PC-3 (cell line): ENCODE measurements at regions not wholly inside any gene's neighbourhood (a gene's known extent, or its start where the extent isn't known, plus 50 kb on each side); places are given as distances from the start of the nearest gene placed in this dataset.

Source experiments
- ATAC-seq: fragments of 200-7000 bp; cut with Tn5 transposase; 2 replicates; pipeline ENCODE4 v1.9.1; 2020; ENCODE audit warnings: mild to moderate bottlenecking, moderate library complexity
- BruUV-seq: library from RNA; stranded (reverse); fragments of 400-500 nt; replicated peaks from 2 replicates; lab custom pipeline; 2021; lab: Mats Ljungman, UMichigan
- CTCF ChIA-PET: fragments of 300-600 bp; sonication (Branson Sonifier 250); formaldehyde crosslinking; loops from one replicate; lab custom pipeline; 2022; ENCODE audit warnings: antibody characterized with exemption; lab: Charles Lee
- POLR2A ChIA-PET: fragments of 300-600 bp; sonication (Branson Sonifier 250); formaldehyde crosslinking; loops from one replicate; lab custom pipeline; 2022; ENCODE audit warnings: antibody characterized with exemption; ENCODE audit not compliant: unreplicated experiment; lab: Charles Lee
- DNase-seq: peaks from one replicate; pipeline ENCODE4 v3.0.0-alpha.2; 2015
- H2AFZ ChIP-seq: fragments of 300-600 bp; sonication (generic); 2 replicates; pipeline ENCODE4 v1.6.0; 2016; ENCODE audit warnings: antibody characterized with exemption, low read length
- H3F3A ChIP-seq: fragments of 300-600 bp; sonication (generic); one replicate; pipeline ENCODE4 v1.6.0; 2017; ENCODE audit warnings: antibody characterized with exemption, low read length, control low read depth, mild to moderate bottlenecking; ENCODE audit not compliant: unreplicated experiment
- H3K27ac ChIP-seq: fragments of 300-600 bp; sonication (generic); 2 replicates; pipeline ENCODE4 v1.5.1; 2016; ENCODE audit warnings: mild to moderate bottlenecking, low read length
- H3K27me3 ChIP-seq: fragments of 300-600 bp; sonication (generic); 2 replicates; pipeline ENCODE4 v1.6.1; 2016; ENCODE audit warnings: low read length, mixed read lengths
- H3K36me3 ChIP-seq: fragments of 300-600 bp; sonication (generic); 2 replicates; pipeline ENCODE4 v1.6.1; 2016; ENCODE audit warnings: low read depth, mixed run types, low read length, mixed read lengths
- H3K4me1 ChIP-seq: fragments of 300-600 bp; sonication (generic); 2 replicates; pipeline ENCODE4 v1.5.1; 2016; ENCODE audit warnings: low read length; ENCODE audit not compliant: insufficient read depth
- H3K4me2 ChIP-seq: fragments of 300-600 bp; sonication (generic); 2 replicates; pipeline ENCODE4 v1.6.0; 2016; ENCODE audit warnings: low read length
- H3K4me3 ChIP-seq: fragments of 300-600 bp; sonication (generic); 2 replicates; pipeline ENCODE4 v1.5.1; 2016; ENCODE audit warnings: mild to moderate bottlenecking, low read length, mixed read lengths
- H3K79me2 ChIP-seq: fragments of 300-600 bp; sonication (generic); 2 replicates; pipeline ENCODE4 v1.6.1; 2017; ENCODE audit warnings: low read length, mixed read lengths
- H3K9ac ChIP-seq: fragments of 300-600 bp; sonication (generic); 2 replicates; pipeline ENCODE4 v1.6.0; 2016; ENCODE audit warnings: mild to moderate bottlenecking, low read length
- H3K9me2 ChIP-seq: fragments of 300-600 bp; sonication (generic); replicated peaks from 2 replicates; pipeline ENCODE4 v1.6.1; 2016; ENCODE audit warnings: mixed run types, low read length, mixed read lengths
- H3K9me3 ChIP-seq: fragments of 300-600 bp; sonication (generic); 2 replicates; pipeline ENCODE4 v1.6.1; 2016; ENCODE audit warnings: low read length, mixed read lengths
- H4K20me1 ChIP-seq: fragments of 300-600 bp; sonication (generic); 2 replicates; pipeline ENCODE4 v1.6.1; 2016; ENCODE audit warnings: low read length, mixed read lengths
- EZH2 ChIP-seq: fragments of 300-600 bp; sonication (generic); IDR thresholded peaks from one replicate; pipeline ENCODE4 v1.6.1; 2017; ENCODE audit warnings: antibody characterized with exemption, mild to moderate bottlenecking, low read length; ENCODE audit not compliant: unreplicated experiment
- EZH2phosphoT487 ChIP-seq: fragments of 300-600 bp; sonication (generic); IDR thresholded peaks from 2 replicates; pipeline ENCODE4 v1.6.1; 2018; ENCODE audit warnings: mild to moderate bottlenecking, antibody characterized with exemption, low read length, borderline replicate concordance
- intact Hi-C: fragments of 100-400 bp; cut with micrococcal nuclease; formaldehyde crosslinking; loops from 2 replicates; pipeline ENCODE4 v1.9.0; 2023
- TF ChIP-seq, protein P1 (sequence below): fragments of 300-600 bp; sonication (generic); conservative IDR thresholded peaks from 2 replicates; pipeline ENCODE4 v1.5.1; 2017; ENCODE audit warnings: antibody characterized with exemption, low read depth, mild to moderate bottlenecking, low read length

DNA sequence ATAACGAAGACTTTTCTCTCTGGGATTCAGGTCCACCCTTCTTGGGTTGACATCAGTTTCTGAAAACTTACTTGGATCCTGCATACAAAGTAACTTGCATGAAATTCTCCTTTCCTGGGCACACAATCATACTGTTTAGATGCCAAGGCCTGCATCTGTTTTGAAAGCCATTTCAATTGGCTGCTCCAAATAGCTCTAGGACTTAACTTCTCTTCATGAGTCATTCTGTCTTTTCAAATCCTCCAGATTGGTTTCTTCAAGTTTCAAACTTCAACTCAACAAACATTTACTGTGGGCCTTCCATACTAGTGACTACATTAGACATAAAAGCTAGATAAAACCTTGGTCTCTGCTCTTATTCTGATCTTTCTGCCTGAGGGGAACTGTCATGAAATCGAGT, 54.8 kb upstream of the HMHB1 start:
- DNase-seq, result no peak
- Histone ChIP-seq H3K36me3 (no peaks in the 10 kb centered on the region), H3K4me1 (no peaks in the 10 kb centered on the region), H3K9me2 (no peaks in the 10 kb centered on the region), H3K9ac (no peak overlapping the region), H3K4me2 (no peak overlapping the region), H3K9me3 (no peaks in the 10 kb centered on the region), H2AFZ (no peak overlapping the region), H3K4me3 (no peak overlapping the region), H3K79me2 (no peaks in the 10 kb centered on the region), H3K27ac (no peak overlapping the region), H3K27me3 (no peaks in the 10 kb centered on the region), H3F3A (no peaks in the 10 kb centered on the region), H4K20me1 (no peaks in the 10 kb centered on the region)
- no peak for ATAC-seq
- no TSS peak for BruUV-seq
- ChIA-PET CTCF (no interaction called here), POLR2A (no interaction called here)
- TF ChIP-seq EZH2phosphoT487 (no peak), EZH2 (no peak)
- TF ChIP-seq, protein P1, sequence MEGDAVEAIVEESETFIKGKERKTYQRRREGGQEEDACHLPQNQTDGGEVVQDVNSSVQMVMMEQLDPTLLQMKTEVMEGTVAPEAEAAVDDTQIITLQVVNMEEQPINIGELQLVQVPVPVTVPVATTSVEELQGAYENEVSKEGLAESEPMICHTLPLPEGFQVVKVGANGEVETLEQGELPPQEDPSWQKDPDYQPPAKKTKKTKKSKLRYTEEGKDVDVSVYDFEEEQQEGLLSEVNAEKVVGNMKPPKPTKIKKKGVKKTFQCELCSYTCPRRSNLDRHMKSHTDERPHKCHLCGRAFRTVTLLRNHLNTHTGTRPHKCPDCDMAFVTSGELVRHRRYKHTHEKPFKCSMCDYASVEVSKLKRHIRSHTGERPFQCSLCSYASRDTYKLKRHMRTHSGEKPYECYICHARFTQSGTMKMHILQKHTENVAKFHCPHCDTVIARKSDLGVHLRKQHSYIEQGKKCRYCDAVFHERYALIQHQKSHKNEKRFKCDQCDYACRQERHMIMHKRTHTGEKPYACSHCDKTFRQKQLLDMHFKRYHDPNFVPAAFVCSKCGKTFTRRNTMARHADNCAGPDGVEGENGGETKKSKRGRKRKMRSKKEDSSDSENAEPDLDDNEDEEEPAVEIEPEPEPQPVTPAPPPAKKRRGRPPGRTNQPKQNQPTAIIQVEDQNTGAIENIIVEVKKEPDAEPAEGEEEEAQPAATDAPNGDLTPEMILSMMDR, result no peak
- intact Hi-C loops, result no loop called here

DNA sequence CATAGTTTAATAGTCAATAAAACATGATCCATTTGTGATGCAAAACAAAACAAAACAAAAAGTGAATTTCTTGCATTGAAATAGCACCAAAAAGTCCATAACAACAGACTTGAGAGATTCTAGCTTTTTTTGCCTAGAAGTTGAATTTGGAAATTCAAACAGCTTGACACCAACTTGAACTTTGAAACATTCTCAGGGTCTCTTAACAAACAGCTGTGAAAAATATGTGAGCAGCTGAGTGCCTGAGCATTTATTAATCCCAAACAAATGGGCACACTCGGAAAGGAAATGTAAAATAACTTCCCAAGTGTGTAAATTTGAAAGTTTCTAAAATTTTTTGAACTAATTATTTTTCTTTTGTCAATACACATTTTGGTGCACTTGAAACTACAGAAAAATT, 56.0 kb upstream of the HMHB1 start:
- no peak overlapping the region for H3K4me3 ChIP-seq

DNA sequence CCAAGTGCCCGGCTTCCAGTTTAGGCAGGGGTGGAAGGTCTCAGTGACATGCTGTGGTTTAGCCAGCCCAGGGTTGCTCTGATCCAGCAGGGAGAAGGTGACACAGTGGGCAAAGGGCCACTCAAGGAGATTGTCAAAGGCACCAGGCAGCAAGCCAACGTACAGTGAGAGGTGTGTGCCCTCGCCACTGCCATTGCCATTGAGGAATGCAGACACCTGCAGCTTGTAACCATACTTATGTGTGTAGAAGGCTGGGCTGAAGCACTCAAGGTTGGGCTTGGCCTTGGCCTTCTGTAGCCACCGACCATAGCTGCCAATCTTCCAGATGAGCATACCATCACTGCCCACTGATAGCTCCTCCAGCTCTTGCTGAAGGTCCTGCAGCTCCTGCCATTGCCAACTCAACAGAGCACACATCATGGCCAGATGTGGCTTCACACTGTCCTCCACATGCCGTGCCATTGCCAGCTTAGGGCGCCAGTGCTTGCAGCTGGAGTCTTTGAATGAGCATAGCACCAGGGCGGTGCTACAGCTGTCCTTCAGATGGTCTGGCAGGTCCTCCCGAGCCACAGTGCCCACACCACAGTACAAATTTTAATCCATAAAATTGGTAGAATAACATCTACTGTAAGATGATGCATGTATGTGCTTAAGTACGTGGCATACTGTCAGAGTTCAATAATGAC, 59.7 kb upstream of the HMHB1 start:
- ChIA-PET CTCF (no interaction called here), POLR2A (no interaction called here)
- no peaks in the 10 kb centered on the region for H3F3A ChIP-seq
- no peaks in the 10 kb centered on the region for H3K4me1 ChIP-seq
- H3K9me2 ChIP-seq, result no peaks in the 10 kb centered on the region
- no peaks in the 10 kb centered on the region for H4K20me1 ChIP-seq
- DNase-seq, result no peak
- H3K4me2 ChIP-seq, result no peak overlapping the region
- no peaks in the 10 kb centered on the region for H3K27me3 ChIP-seq
- ATAC-seq, result no peak
- H3K9me3 ChIP-seq, result no peaks in the 10 kb centered on the region
- no peaks in the 10 kb centered on the region for H3K36me3 ChIP-seq
- intact Hi-C loops, result no loop called here
- H3K4me3 ChIP-seq, result no peak overlapping the region
- TF ChIP-seq, protein P1, result no peak
- no peak for TF ChIP-seq EZH2
- no peak for TF ChIP-seq EZH2phosphoT487
- no peak overlapping the region for H2AFZ ChIP-seq
- no peaks in the 10 kb centered on the region for H3K79me2 ChIP-seq
- BruUV-seq, result no TSS peak
- H3K9ac ChIP-seq, result no peak overlapping the region
- no peak overlapping the region for H3K27ac ChIP-seq

More for the DNA sequence above, 56.0 kb upstream of the HMHB1 start:
- ATAC-seq (no peak), DNase-seq (no peak)
- CTCF ChIA-PET, result no interaction called here
- Histone ChIP-seq H3K36me3 (no peaks in the 10 kb centered on the region), H3K27me3 (no peaks in the 10 kb centered on the region), H2AFZ (no peak overlapping the region), H3K27ac (no peak overlapping the region), H4K20me1 (no peaks in the 10 kb centered on the region), H3K79me2 (no peaks in the 10 kb centered on the region), H3F3A (no peaks in the 10 kb centered on the region), H3K4me2 (no peak overlapping the region), H3K4me1 (no peaks in the 10 kb centered on the region), H3K9me3 (no peaks in the 10 kb centered on the region), H3K9me2 (no peaks in the 10 kb centered on the region), H3K9ac (no peak overlapping the region)
- POLR2A ChIA-PET, result no interaction called here
- intact Hi-C loops, result no loop called here
- TF ChIP-seq EZH2, result no peak
- TF ChIP-seq, protein P1, result no peak
- no peak for TF ChIP-seq EZH2phosphoT487
- no TSS peak for BruUV-seq
